Trophoblast cell (in vitro differentiated cells and primary cell): ENCODE measurements at regions not wholly inside any gene's neighbourhood (a gene's known extent, or its start where the extent isn't known, plus 50 kb on each side); places are given as distances from the start of the nearest gene placed in this dataset.

ENCODE experiments used
- DNase-seq, 2 donors: peaks; one replicate each; pipeline ENCODE4 v3.0.0-alpha.2; 2016
- H2AFZ ChIP-seq: 2 replicates; pipeline ENCODE4 v1.6.1; 2013; ENCODE audit warnings: low read length, moderate library complexity, mild to moderate bottlenecking; ENCODE audit not compliant: insufficient read depth, poor library complexity
- H2AK5ac ChIP-seq: 2 replicates; pipeline ENCODE4 v1.6.1; 2013; ENCODE audit warnings: mild to moderate bottlenecking, low read length
- H2BK120ac ChIP-seq: 2 replicates; pipeline ENCODE4 v1.6.1; 2013; ENCODE audit warnings: low read length, mild to moderate bottlenecking, moderate library complexity; ENCODE audit not compliant: insufficient read depth, poor library complexity
- H2BK12ac ChIP-seq: 2 replicates; pipeline ENCODE4 v1.6.1; 2013; ENCODE audit warnings: mild to moderate bottlenecking, low read length, moderate library complexity
- H2BK5ac ChIP-seq: 2 replicates; pipeline ENCODE4 v1.6.1; 2013; ENCODE audit warnings: low read length, low read depth, moderate library complexity, mild to moderate bottlenecking; ENCODE audit not compliant: poor library complexity
- H3K14ac ChIP-seq: 2 replicates; pipeline ENCODE4 v1.6.1; 2013; ENCODE audit warnings: mild to moderate bottlenecking, low read length
- H3K18ac ChIP-seq: 2 replicates; pipeline ENCODE4 v1.6.1; 2013; ENCODE audit warnings: mild to moderate bottlenecking, low read length
- H3K23ac ChIP-seq: 2 replicates; pipeline ENCODE4 v1.6.1; 2013; ENCODE audit warnings: low read length
- H3K27ac ChIP-seq: 2 replicates; pipeline ENCODE4 v1.5.1; 2013; ENCODE audit warnings: low read depth, mild to moderate bottlenecking, inconsistent platforms, low read length, moderate library complexity
- H3K27me3 ChIP-seq: 2 replicates; pipeline ENCODE4 v1.6.1; 2013; ENCODE audit warnings: inconsistent platforms, mild to moderate bottlenecking, low read length, moderate library complexity; ENCODE audit not compliant: insufficient read depth
- H3K36me3 ChIP-seq, 2 experiments: 1 replicate in 1 of 2; 2 replicates in 1 of 2; pipeline ENCODE4 v1.6.1; 2013; ENCODE audit warnings: low read length in 2 of 2, mild to moderate bottlenecking in 2 of 2, moderate library complexity in 1 of 2; ENCODE audit not compliant: insufficient read depth in 2 of 2, control insufficient read depth in 1 of 2
- H3K4ac ChIP-seq: 2 replicates; pipeline ENCODE4 v1.6.1; 2013; ENCODE audit warnings: low read depth, mild to moderate bottlenecking, low read length, moderate library complexity
- H3K4me1 ChIP-seq, 2 experiments: 1 replicate in 1 of 2; 2 replicates in 1 of 2; pipeline ENCODE4 v1.6.1; 2013; ENCODE audit warnings: low read length in 2 of 2, mild to moderate bottlenecking in 2 of 2, moderate library complexity in 1 of 2; ENCODE audit not compliant: insufficient read depth in 2 of 2, control insufficient read depth in 1 of 2
- H3K4me2 ChIP-seq: 2 replicates; pipeline ENCODE4 v1.6.1; 2013; ENCODE audit warnings: inconsistent platforms, mild to moderate bottlenecking, low read length, moderate library complexity
- H3K4me3 ChIP-seq: 2 replicates; pipeline ENCODE4 v1.5.1; 2013; ENCODE audit warnings: mild to moderate bottlenecking, low read depth, low read length, inconsistent platforms
- H3K79me1 ChIP-seq: one replicate; pipeline ENCODE4 v1.6.1; 2013; ENCODE audit warnings: low read length
- H3K79me2 ChIP-seq: 2 replicates; pipeline ENCODE4 v1.6.1; 2013; ENCODE audit warnings: low read length, mild to moderate bottlenecking; ENCODE audit not compliant: control insufficient read depth, insufficient read depth, poor library complexity
- H3K9ac ChIP-seq: 2 replicates; pipeline ENCODE4 v1.6.1; 2013; ENCODE audit warnings: mild to moderate bottlenecking, low read length
- H3K9me3 ChIP-seq: 2 replicates; pipeline ENCODE4 v1.6.1; 2013; ENCODE audit warnings: low read depth, mild to moderate bottlenecking, control low read depth, inconsistent platforms, low read length; ENCODE audit not compliant: insufficient read depth
- H4K12ac ChIP-seq: 2 replicates; pipeline ENCODE4 v1.6.1; 2013; ENCODE audit warnings: low read depth, mild to moderate bottlenecking, low read length, moderate library complexity
- H4K8ac ChIP-seq: 2 replicates; pipeline ENCODE4 v1.6.1; 2013; ENCODE audit warnings: low read depth, mild to moderate bottlenecking, low read length, moderate library complexity
- H4K91ac ChIP-seq: one replicate; pipeline ENCODE4 v1.6.1; 2013; ENCODE audit warnings: low read depth, mild to moderate bottlenecking, low read length, moderate library complexity
- WGBS: extraction: QIAGEN DNeasy Blood & Tissue Kit; methylation state at CpG from one replicate; pipeline ENCODE4 v1.1.7; 2013; ENCODE audit warnings: missing lambda C conversion rate; ENCODE audit not compliant: insufficient read length, insufficient coverage; ENCODE audit errors: extremely low coverage; 5-methylcytosine and 5-hydroxymethylcytosine counted together

DNA sequence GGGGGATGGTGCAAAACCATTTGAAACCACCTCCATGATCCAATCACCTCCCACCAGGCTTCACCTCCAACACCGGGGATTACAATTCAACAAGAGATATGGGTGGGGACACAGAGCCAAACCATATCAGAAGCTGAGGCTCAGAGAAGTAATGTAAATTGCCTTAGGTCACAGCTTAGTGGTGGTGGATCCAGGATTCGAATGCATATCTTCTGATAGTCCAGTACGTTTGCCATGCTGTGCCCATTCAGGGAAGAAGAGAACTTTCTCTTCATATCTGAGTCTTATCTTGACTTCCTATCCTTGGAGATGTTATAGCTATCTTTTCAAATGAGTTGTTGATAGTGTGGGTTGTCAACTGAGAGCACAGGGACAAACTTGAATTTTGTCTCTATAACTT is 325.5 kb downstream of the ZIC3 start:
- Histone ChIP-seq H3K36me3 (no peaks in the 10 kb centered on the region), H2BK12ac (no peak overlapping the region), H4K8ac (no peak overlapping the region), H4K91ac (no peak overlapping the region), H3K27me3 (no peaks in the 10 kb centered on the region), H3K4me1 (no peaks in the 10 kb centered on the region), H3K79me2 (no peaks in the 10 kb centered on the region), H2AK5ac (no peak overlapping the region), H3K18ac (no peak overlapping the region), H4K12ac (no peak overlapping the region), H3K79me1 (no peaks in the 10 kb centered on the region), H3K14ac (no peak overlapping the region), H3K27ac (no peak overlapping the region), H2AFZ (no peak overlapping the region), H3K4me2 (no peak overlapping the region), H3K23ac (no peak overlapping the region), H3K4me3 (no peak overlapping the region), H2BK120ac (no peak overlapping the region), H3K9ac (no peak overlapping the region), H2BK5ac (no peak overlapping the region), H3K4ac (no peak overlapping the region), H3K9me3 (no peaks in the 10 kb centered on the region)
- no CpG with 5 or more reads among the region's 3 CpGs for WGBS
- DNase-seq = no peak

DNA sequence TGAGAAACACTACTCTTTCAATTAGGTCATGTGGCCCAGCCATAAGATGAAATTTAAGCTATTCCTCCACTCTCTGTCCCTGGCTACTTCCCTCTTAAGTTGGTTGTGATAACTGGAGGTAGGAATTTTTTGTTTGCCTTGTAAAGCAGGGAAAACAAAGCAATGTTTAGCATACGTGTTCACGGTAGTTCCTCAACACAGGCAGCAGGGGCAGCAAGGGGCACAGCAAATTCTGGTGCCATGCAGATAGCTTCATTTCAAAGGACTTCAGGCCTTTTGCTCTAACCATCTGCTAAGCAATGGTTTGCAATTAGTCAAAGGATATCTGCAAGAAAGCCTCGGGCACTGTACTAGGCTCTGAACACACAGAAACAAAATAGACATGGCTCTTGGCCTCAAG is 330.2 kb downstream of the ZIC3 start:
- Histone ChIP-seq H2AK5ac (no peak overlapping the region), H2BK5ac (no peak overlapping the region), H4K8ac (no peak overlapping the region), H3K27ac (no peak overlapping the region), H3K79me2 (no peaks in the 10 kb centered on the region), H3K14ac (no peak overlapping the region), H3K27me3 (no peaks in the 10 kb centered on the region), H3K4me3 (no peak overlapping the region), H3K9me3 (no peaks in the 10 kb centered on the region), H2BK120ac (no peak overlapping the region), H3K36me3 (no peaks in the 10 kb centered on the region), H3K9ac (no peak overlapping the region), H3K23ac (no peak overlapping the region), H3K4ac (no peak overlapping the region), H4K91ac (no peak overlapping the region), H3K79me1 (no peaks in the 10 kb centered on the region), H4K12ac (no peak overlapping the region), H2AFZ (no peak overlapping the region), H2BK12ac (no peak overlapping the region), H3K18ac (no peak overlapping the region), H3K4me1 (no peaks in the 10 kb centered on the region), H3K4me2 (no peak overlapping the region)
- no CpG with 5 or more reads among the region's 3 CpGs for WGBS
- DNase-seq = no peak

DNA sequence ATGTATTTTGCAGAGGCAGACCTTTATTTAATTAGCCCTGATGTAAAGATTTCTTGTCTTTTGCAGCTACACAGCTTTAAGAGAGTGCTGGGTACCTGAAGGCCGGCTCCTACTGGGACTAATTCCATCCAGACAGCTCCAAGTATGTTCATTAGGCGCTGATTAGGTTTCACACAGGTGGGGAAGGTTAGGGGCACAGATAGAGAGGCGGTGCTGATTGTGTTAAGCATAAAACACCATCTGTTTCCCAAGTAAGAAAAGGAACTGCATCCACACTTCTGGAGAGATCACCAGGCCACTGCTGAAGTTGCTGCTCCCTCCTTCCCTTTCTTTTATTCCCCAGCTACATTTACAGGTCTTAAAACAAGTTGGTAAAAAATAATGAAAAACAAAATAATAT is 349.5 kb downstream of the ZIC3 start:
- H4K91ac ChIP-seq = no peak overlapping the region
- no peak overlapping the region for H4K12ac ChIP-seq
- no peak overlapping the region for H4K8ac ChIP-seq
- no peak overlapping the region for H3K4me3 ChIP-seq
- H2AFZ ChIP-seq = no peak overlapping the region
- no peak overlapping the region for H2BK12ac ChIP-seq
- H2BK120ac ChIP-seq = no peak overlapping the region
- DNase-seq = no peak
- H3K14ac ChIP-seq = no peak overlapping the region
- no peaks in the 10 kb centered on the region for H3K36me3 ChIP-seq
- H3K79me2 ChIP-seq = no peaks in the 10 kb centered on the region
- no peak overlapping the region for H3K18ac ChIP-seq
- H3K27me3 ChIP-seq = no peaks in the 10 kb centered on the region
- peaks cover 2 to 6% of the 10 kb centered on the region in 2 experiments for H3K4me1 ChIP-seq
- no peaks in the 10 kb centered on the region for H3K9me3 ChIP-seq
- no peak overlapping the region for H3K4me2 ChIP-seq
- H3K27ac ChIP-seq = no peak overlapping the region
- H2AK5ac ChIP-seq = no peak overlapping the region
- no peak overlapping the region for H3K9ac ChIP-seq
- no peak overlapping the region for H3K23ac ChIP-seq
- WGBS = no CpG with 5 or more reads among the region's 3 CpGs
- H3K4ac ChIP-seq = no peak overlapping the region
- H2BK5ac ChIP-seq = no peak overlapping the region
- H3K79me1 ChIP-seq = no peaks in the 10 kb centered on the region

DNA sequence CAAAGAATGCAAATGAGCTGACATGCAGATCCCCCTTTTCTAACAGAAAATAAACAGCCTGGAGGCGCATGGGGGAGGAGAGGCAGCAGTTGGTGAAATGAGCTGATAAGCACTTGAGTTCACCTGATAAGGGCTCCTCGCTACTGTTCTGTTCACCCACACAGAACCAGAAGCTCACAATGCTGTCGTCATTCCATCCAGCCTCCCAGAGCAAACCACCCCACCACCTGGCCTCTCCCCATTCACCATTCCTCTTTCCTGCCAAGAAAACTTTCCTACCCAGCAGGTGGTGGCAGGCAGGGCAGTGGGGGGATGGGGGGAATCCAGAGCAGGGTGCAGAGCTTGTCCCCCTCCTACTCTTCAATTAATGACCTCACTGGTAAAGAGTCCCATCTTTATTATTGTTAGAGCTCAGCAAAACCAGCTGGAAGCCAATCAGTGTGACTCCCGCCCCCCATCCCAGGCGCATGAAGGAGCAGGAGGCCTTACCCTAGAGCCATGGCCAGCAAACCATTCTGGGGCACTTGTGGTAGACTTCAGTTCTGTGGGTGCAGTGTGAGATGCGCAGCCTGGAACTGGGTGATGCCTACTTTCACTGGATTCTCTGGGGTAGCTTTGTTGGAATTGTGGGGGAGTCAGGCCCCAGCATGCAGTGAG is 350.3 kb downstream of the ZIC3 start:
- H3K36me3 ChIP-seq = no peaks in the 10 kb centered on the region
- no peaks in the 10 kb centered on the region for H3K79me1 ChIP-seq
- H2AFZ ChIP-seq = no peak overlapping the region
- H2BK5ac ChIP-seq = no peak overlapping the region
- no peak overlapping the region for H3K18ac ChIP-seq
- WGBS = no CpG with 5 or more reads among the region's 6 CpGs
- peaks cover 2 to 6% of the 10 kb centered on the region in 2 experiments for H3K4me1 ChIP-seq
- H2AK5ac ChIP-seq = no peak overlapping the region
- no peak overlapping the region for H4K8ac ChIP-seq
- H3K9ac ChIP-seq = no peak overlapping the region
- DNase-seq = no peak
- no peak overlapping the region for H3K4ac ChIP-seq
- no peaks in the 10 kb centered on the region for H3K79me2 ChIP-seq
- no peak overlapping the region for H4K91ac ChIP-seq
- no peaks in the 10 kb centered on the region for H3K27me3 ChIP-seq
- no peak overlapping the region for H4K12ac ChIP-seq
- H3K14ac ChIP-seq = no peak overlapping the region
- H3K27ac ChIP-seq = no peak overlapping the region
- no peaks in the 10 kb centered on the region for H3K9me3 ChIP-seq
- H3K23ac ChIP-seq = no peak overlapping the region
- no peak overlapping the region for H2BK120ac ChIP-seq
- H2BK12ac ChIP-seq = no peak overlapping the region
- H3K4me3 ChIP-seq = no peak overlapping the region
- H3K4me2 ChIP-seq = no peak overlapping the region
